ENCODE measurements at regions not wholly inside any gene's neighbourhood (a gene's known extent, or its start where the extent isn't known, plus 50 kb on each side); places are given as distances from the start of the nearest gene placed in this dataset.
"Not testable (repeated sequence)": the region's sequence is repeated elsewhere in the genome, so short reads cannot be mapped to it uniquely, and the experiment has no call there.

DNA sequence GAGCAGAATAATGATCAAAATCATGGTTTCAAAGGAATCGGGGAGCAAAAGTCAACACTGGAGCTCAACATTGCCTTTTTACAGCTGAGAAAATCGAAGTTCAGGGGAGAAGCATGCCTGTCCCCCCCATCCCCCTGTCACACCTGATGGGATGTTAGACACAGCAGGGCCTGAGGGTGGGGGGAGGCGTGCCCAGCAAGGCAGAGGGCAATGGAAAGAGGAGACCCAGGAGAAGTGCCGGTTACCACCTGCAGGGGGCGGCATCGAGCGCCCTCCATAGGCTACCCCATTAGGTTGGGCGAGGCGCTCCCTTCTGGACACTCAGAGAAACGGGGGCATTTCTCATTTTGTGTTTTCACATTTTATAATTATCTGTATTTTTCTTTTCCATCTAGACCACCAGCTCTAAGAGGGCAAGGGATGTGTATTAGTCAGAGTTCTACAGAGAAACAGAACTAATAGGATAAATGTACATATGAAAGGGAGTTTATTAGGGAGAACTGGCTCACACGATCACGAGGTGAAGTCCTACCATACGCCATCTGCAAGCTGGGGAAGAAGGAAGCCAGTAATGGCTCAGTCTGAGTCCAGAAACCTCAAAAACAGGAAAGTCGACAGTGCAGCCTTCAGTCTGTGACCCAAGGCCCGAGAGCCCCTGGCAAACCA, 271.3 kb downstream of the LRATD1 start:
- no peaks in the 10 kb centered on the region for H3K4me1 ChIP-seq (ENCODE audit: control insufficient read depth, insufficient read depth, low read length)
- H3K27ac ChIP-seq (ENCODE audit: low read length), result no peak overlapping the region
- WGBS (ENCODE audit: insufficient coverage), result 78% methylated on average over 5 of the region's 15 CpGs
- no peaks in the 10 kb centered on the region for H3K9me3 ChIP-seq (replicated peaks; ENCODE audit: control insufficient read depth, low read depth, low read length)
- no peaks in the 10 kb centered on the region for H3K36me3 ChIP-seq (ENCODE audit: control insufficient read depth, insufficient read depth, low read length)
- H3K4me3 ChIP-seq (ENCODE audit: low read length), result no peak overlapping the region
- H3K27me3 ChIP-seq (ENCODE audit: control insufficient read depth, insufficient read depth, low read length), result no peaks in the 10 kb centered on the region
- no peak for DNase-seq

DNA sequence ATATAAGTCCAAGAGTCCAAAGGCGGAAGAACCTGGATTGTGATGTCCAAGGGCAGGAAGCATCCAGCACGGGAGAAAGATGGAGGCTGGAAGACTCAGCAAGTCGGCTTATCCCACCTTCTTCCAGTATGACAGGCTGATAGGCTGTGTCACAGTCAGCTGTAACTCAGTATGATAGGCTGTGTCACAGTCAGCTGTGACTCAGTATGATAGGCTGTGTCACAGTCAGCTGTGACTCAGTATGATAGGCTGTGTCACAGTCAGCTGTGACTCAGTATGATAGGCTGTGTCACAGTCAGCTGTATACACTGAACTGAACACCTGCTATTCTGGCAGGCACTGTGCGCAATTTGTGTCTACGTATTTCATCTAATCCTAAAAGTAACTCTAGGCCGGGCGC, 271.9 kb downstream of the LRATD1 start:
- not testable (repeated sequence) for H3K27ac ChIP-seq (ENCODE audit: low read length); H3K27me3 ChIP-seq (ENCODE audit: control insufficient read depth, insufficient read depth, low read length); H3K9me3 ChIP-seq (replicated peaks; ENCODE audit: control insufficient read depth, low read depth, low read length); H3K4me3 ChIP-seq (ENCODE audit: low read length); DNase-seq; H3K36me3 ChIP-seq (ENCODE audit: control insufficient read depth, insufficient read depth, low read length); H3K4me1 ChIP-seq (ENCODE audit: control insufficient read depth, insufficient read depth, low read length)
- WGBS (ENCODE audit: insufficient coverage), result 100% methylated on average over 5 of the region's 7 CpGs

DNA sequence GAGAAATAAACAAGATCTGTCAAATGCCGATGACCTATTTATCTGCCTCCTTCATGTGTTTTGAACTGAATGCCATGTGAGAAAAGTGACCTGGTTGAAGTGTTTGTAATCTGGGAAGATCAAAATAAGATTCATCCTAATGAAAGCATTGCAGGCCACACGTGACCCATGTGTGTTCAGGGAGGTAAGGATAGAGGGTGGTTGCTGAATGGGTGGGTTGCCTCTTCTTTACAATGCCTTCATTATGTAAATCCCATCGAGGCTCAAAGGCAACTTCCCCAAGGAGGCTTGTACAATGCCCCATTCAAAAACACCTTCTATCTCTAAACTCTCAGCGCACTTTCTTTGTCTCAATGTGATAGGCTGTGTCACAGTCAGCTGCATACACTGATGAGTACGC, 273.1 kb downstream of the LRATD1 start:
- H3K4me3 ChIP-seq (ENCODE audit: low read length), result no peak overlapping the region
- H3K4me1 ChIP-seq (ENCODE audit: control insufficient read depth, insufficient read depth, low read length), result peaks cover 3% of the 10 kb centered on the region
- WGBS (ENCODE audit: insufficient coverage), result 93% methylated on average over 2 of the region's 5 CpGs
- no peaks in the 10 kb centered on the region for H3K27me3 ChIP-seq (ENCODE audit: control insufficient read depth, insufficient read depth, low read length)
- H3K9me3 ChIP-seq (replicated peaks; ENCODE audit: control insufficient read depth, low read depth, low read length), result no peaks in the 10 kb centered on the region
- no peak for DNase-seq
- no peak overlapping the region for H3K27ac ChIP-seq (ENCODE audit: low read length)
- no peaks in the 10 kb centered on the region for H3K36me3 ChIP-seq (ENCODE audit: control insufficient read depth, insufficient read depth, low read length)

GRCh38 chr2:14907014-14907612, 274.6 kb downstream of the LRATD1 start:
- Histone ChIP-seq H3K4me3 (ENCODE audit: low read length) (no peak overlapping the region), H3K36me3 (ENCODE audit: control insufficient read depth, insufficient read depth, low read length) (no peaks in the 10 kb centered on the region), H3K9me3 (replicated peaks; ENCODE audit: control insufficient read depth, low read depth, low read length) (no peaks in the 10 kb centered on the region), H3K27ac (ENCODE audit: low read length) (no peak overlapping the region), H3K27me3 (ENCODE audit: control insufficient read depth, insufficient read depth, low read length) (no peaks in the 10 kb centered on the region), H3K4me1 (ENCODE audit: control insufficient read depth, insufficient read depth, low read length) (peaks cover 3% of the 10 kb centered on the region)
- WGBS (ENCODE audit: insufficient coverage), result 68% methylated on average over 6 of the region's 8 CpGs
- DNase-seq, result peak; percentile 23

GRCh38 chr2:14909795-14910194, 277.3 kb downstream of the LRATD1 start:
- H3K4me1 ChIP-seq (ENCODE audit: control insufficient read depth, insufficient read depth, low read length), result peaks cover 3% of the 10 kb centered on the region
- DNase-seq, result peak; percentile 38
- H3K27ac ChIP-seq (ENCODE audit: low read length), result no peak overlapping the region
- H3K4me3 ChIP-seq (ENCODE audit: low read length), result no peak overlapping the region
- H3K36me3 ChIP-seq (ENCODE audit: control insufficient read depth, insufficient read depth, low read length), result no peaks in the 10 kb centered on the region
- no CpG with 5 or more reads among the region's 4 CpGs for WGBS (ENCODE audit: insufficient coverage)
- H3K27me3 ChIP-seq (ENCODE audit: control insufficient read depth, insufficient read depth, low read length), result no peaks in the 10 kb centered on the region
- no peaks in the 10 kb centered on the region for H3K9me3 ChIP-seq (replicated peaks; ENCODE audit: control insufficient read depth, low read depth, low read length)

- WGBS (ENCODE audit: insufficient coverage), result no CpG with 5 or more reads among the region's 2 CpGs
- peaks cover 3% of the 10 kb centered on the region for H3K4me1 ChIP-seq (ENCODE audit: control insufficient read depth, insufficient read depth, low read length)
- no peak overlapping the region for H3K4me3 ChIP-seq (ENCODE audit: low read length)
- no peaks in the 10 kb centered on the region for H3K9me3 ChIP-seq (replicated peaks; ENCODE audit: control insufficient read depth, low read depth, low read length)
- no peaks in the 10 kb centered on the region for H3K27me3 ChIP-seq (ENCODE audit: control insufficient read depth, insufficient read depth, low read length)
- no peaks in the 10 kb centered on the region for H3K36me3 ChIP-seq (ENCODE audit: control insufficient read depth, insufficient read depth, low read length)
- H3K27ac ChIP-seq (ENCODE audit: low read length), result no peak overlapping the region
- DNase-seq, result no peak
Measured at GRCh38 chr2:14910654-14911053, 278.1 kb downstream of the LRATD1 start.

GRCh38 chr2:14915983-14916382, 283.5 kb downstream of the LRATD1 start:
- Histone ChIP-seq H3K36me3 (ENCODE audit: control insufficient read depth, insufficient read depth, low read length) (no peaks in the 10 kb centered on the region), H3K4me1 (ENCODE audit: control insufficient read depth, insufficient read depth, low read length) (no peaks in the 10 kb centered on the region), H3K9me3 (replicated peaks; ENCODE audit: control insufficient read depth, low read depth, low read length) (no peaks in the 10 kb centered on the region), H3K27ac (ENCODE audit: low read length) (no peak overlapping the region), H3K4me3 (ENCODE audit: low read length) (no peak overlapping the region), H3K27me3 (ENCODE audit: control insufficient read depth, insufficient read depth, low read length) (no peaks in the 10 kb centered on the region)
- WGBS (ENCODE audit: insufficient coverage), result no CpG with 5 or more reads among the region's 4 CpGs
- DNase-seq, result no peak

DNA sequence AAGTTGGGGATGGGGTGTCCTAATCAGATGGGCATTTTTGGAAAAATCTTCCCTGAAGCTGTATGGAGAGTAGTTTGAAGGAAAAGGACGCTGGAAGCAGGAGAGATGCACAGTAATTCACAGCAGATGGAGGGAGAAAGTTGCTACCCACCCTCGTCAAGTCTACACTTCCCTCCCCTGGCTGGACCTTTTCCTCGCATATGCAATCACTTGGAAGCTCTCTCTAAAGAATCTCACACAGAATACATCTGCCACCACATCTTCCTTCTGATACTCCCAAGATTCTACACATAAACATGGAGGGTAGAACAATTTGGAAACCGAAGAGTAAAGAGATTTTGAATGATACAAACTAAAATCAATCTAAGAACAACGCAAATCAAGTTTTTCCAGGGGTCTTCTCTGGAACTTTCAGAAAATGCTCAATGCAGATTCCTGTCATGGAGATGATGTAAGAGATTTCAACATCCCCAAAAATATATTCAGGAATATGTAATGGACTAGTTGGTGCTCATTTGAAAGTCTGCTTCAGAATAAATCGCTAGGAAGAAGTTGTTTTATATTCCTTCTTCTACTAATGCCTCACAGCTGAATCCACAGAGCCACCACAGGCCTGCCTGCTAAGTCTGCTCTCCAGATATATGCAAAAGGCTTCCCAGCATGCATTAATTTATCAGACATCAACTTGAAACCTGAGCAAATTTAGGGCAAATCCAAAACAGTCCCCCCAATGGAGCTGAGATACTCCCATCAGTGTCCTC, 291.5 kb downstream of the LRATD1 start:
- Histone ChIP-seq H3K9me3 (replicated peaks; ENCODE audit: control insufficient read depth, low read depth, low read length) (no peaks in the 10 kb centered on the region), H3K27me3 (ENCODE audit: control insufficient read depth, insufficient read depth, low read length) (no peaks in the 10 kb centered on the region), H3K4me3 (ENCODE audit: low read length) (no peak overlapping the region), H3K4me1 (ENCODE audit: control insufficient read depth, insufficient read depth, low read length) (no peaks in the 10 kb centered on the region), H3K27ac (ENCODE audit: low read length) (no peak overlapping the region), H3K36me3 (ENCODE audit: control insufficient read depth, insufficient read depth, low read length) (no peaks in the 10 kb centered on the region)
- no peak for DNase-seq
- 40% methylated on average over 1 of the region's 6 CpGs for WGBS (ENCODE audit: insufficient coverage)

DNA sequence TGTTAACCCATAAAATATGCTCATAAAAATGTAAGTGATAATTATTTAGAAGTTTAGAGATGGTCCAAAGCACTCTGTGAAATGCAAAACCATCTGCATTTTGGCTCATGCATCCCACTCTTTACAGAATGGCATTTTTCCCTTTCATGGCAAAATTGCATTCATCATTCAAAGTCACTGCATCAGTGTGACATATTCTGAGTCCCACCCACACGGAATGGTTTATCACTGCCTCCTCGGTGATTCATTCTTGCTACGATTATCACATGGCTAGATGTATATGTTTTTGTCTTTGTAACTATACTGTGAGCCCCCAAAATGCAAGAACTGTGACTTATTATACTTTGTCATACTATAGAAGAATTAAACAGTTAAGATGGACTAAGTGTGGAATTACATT, 293.0 kb downstream of the LRATD1 start:
- no CpG with 5 or more reads among the region's 3 CpGs for WGBS (ENCODE audit: insufficient coverage)
- no peak for DNase-seq
- Histone ChIP-seq H3K36me3 (ENCODE audit: control insufficient read depth, insufficient read depth, low read length) (no peaks in the 10 kb centered on the region), H3K27me3 (ENCODE audit: control insufficient read depth, insufficient read depth, low read length) (no peaks in the 10 kb centered on the region), H3K9me3 (replicated peaks; ENCODE audit: control insufficient read depth, low read depth, low read length) (no peaks in the 10 kb centered on the region), H3K4me1 (ENCODE audit: control insufficient read depth, insufficient read depth, low read length) (no peaks in the 10 kb centered on the region), H3K27ac (ENCODE audit: low read length) (no peak overlapping the region), H3K4me3 (ENCODE audit: low read length) (no peak overlapping the region)

- H3K36me3 ChIP-seq (ENCODE audit: control insufficient read depth, insufficient read depth, low read length), result no peaks in the 10 kb centered on the region
- no peaks in the 10 kb centered on the region for H3K27me3 ChIP-seq (ENCODE audit: control insufficient read depth, insufficient read depth, low read length)
- DNase-seq, result no peak
- no peaks in the 10 kb centered on the region for H3K4me1 ChIP-seq (ENCODE audit: control insufficient read depth, insufficient read depth, low read length)
- no peaks in the 10 kb centered on the region for H3K9me3 ChIP-seq (replicated peaks; ENCODE audit: control insufficient read depth, low read depth, low read length)
- H3K4me3 ChIP-seq (ENCODE audit: low read length), result no peak overlapping the region
- 81% methylated on average over 3 of the region's 5 CpGs for WGBS (ENCODE audit: insufficient coverage)
- no peak overlapping the region for H3K27ac ChIP-seq (ENCODE audit: low read length)
Measured at GRCh38 chr2:14927021-14927564, 294.6 kb downstream of the LRATD1 start.
